Lower leg skin (tissue), 4 donors: ENCODE measurements at regions not wholly inside any gene's neighbourhood (a gene's known extent, or its start where the extent isn't known, plus 50 kb on each side); places are given as distances from the start of the nearest gene placed in this dataset.

Experiments
- DNase-seq, 2 donors: peaks; one replicate each; pipeline ENCODE4 v3.0.0-alpha.2; 2019; ENCODE audit warnings: low spot score in 2 of 2
- H3K4me3 ChIP-seq: fragments of 200-600 bp; sonication (generic); 2 replicates; pipeline ENCODE4 v1.5.1; 2017; ENCODE audit warnings: mild to moderate bottlenecking, low read depth; ENCODE audit not compliant: poor library complexity, severe bottlenecking
- POLR2A ChIP-seq, 2 donors: fragments of 450-650 bp; IDR thresholded peaks; one replicate each; pipeline ENCODE4 v1.6.1; 2016 to 2017; ENCODE audit warnings: antibody characterized with exemption in 2 of 2, mild to moderate bottlenecking in 1 of 2, moderate library complexity in 1 of 2
- WGBS, 2 donors: methylation state at CpG; one replicate each; pipeline ENCODE4 v1.1.5; 2018; 5-methylcytosine and 5-hydroxymethylcytosine counted together
- intact Hi-C: fragments of 100-400 bp; cut with DNase I; formaldehyde crosslinking; loops from one replicate; pipeline ENCODE4 v1.15.0; 2023; ENCODE audit warnings: low total_unique reads
- TF ChIP-seq, protein P1 (sequence below), 3 donors: fragments of 450-650 bp; IDR thresholded peaks; one replicate each; pipeline ENCODE4 v1.5.1; 2016; ENCODE audit warnings: antibody characterized with exemption in 3 of 3, mild to moderate bottlenecking in 3 of 3, moderate library complexity in 2 of 3

- intact Hi-C loops: no loop called here
- DNase-seq: no peak
- H3K4me3 ChIP-seq: no peak overlapping the region
- WGBS, 2 donors: 58 to 68% methylated on average over 3 of the region's 3 CpGs
- TF ChIP-seq, protein P1, sequence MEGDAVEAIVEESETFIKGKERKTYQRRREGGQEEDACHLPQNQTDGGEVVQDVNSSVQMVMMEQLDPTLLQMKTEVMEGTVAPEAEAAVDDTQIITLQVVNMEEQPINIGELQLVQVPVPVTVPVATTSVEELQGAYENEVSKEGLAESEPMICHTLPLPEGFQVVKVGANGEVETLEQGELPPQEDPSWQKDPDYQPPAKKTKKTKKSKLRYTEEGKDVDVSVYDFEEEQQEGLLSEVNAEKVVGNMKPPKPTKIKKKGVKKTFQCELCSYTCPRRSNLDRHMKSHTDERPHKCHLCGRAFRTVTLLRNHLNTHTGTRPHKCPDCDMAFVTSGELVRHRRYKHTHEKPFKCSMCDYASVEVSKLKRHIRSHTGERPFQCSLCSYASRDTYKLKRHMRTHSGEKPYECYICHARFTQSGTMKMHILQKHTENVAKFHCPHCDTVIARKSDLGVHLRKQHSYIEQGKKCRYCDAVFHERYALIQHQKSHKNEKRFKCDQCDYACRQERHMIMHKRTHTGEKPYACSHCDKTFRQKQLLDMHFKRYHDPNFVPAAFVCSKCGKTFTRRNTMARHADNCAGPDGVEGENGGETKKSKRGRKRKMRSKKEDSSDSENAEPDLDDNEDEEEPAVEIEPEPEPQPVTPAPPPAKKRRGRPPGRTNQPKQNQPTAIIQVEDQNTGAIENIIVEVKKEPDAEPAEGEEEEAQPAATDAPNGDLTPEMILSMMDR (IDR thresholded peaks at IDR 0.05): no peak
- no peak for TF ChIP-seq POLR2A (IDR thresholded peaks at IDR 0.05)
Measured at GRCh38 chr13:87287721-87288120, 383.4 kb upstream of the SLITRK5 start.

DNA sequence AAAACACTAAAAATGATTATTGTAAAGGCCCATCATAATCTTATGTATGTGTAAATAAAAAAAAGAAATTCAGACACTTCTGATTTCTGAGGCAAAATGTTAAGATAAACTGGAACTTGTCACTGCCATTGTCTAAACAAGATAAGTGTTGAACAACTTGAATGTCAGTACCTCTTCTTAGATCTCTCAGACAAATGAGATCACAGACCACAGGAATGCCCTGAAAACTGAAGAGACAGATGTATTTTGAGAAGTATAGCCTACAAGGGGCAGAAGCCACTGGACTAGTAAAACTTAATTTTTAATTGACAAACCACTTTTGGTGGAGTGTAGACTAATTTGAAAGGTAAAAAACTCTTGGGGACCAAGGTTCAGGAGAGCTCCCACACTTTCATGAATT, 375.5 kb upstream of the SLITRK5 start:
- H3K4me3 ChIP-seq: no peak overlapping the region
- TF ChIP-seq, protein P1 (IDR thresholded peaks at IDR 0.05): no peak
- TF ChIP-seq POLR2A (IDR thresholded peaks at IDR 0.05): no peak
- intact Hi-C loops: no loop called here
- DNase-seq: no peak

- H3K4me3 ChIP-seq: no peak overlapping the region
- 72 to 78% methylated on average over 3 of the region's 3 CpGs for WGBS, 2 donors
- no peak for DNase-seq
- intact Hi-C loops: no loop called here
- no peak for TF ChIP-seq POLR2A (IDR thresholded peaks at IDR 0.05)
- TF ChIP-seq, protein P1 (IDR thresholded peaks at IDR 0.05): no peak
Measured at GRCh38 chr13:87302034-87302433, 369.1 kb upstream of the SLITRK5 start.

GRCh38 chr13:87302931-87303330, 368.2 kb upstream of the SLITRK5 start:
- whole genome bisulfite sequencing, 2 donors: 74% methylated on average over 1 of the region's 1 CpG
- H3K4me3 ChIP-seq: no peak overlapping the region
- intact Hi-C loops: no loop called here
- no peak for DNase-seq
- TF ChIP-seq, protein P1 (IDR thresholded peaks at IDR 0.05): no peak
- TF ChIP-seq POLR2A (IDR thresholded peaks at IDR 0.05): no peak

DNA sequence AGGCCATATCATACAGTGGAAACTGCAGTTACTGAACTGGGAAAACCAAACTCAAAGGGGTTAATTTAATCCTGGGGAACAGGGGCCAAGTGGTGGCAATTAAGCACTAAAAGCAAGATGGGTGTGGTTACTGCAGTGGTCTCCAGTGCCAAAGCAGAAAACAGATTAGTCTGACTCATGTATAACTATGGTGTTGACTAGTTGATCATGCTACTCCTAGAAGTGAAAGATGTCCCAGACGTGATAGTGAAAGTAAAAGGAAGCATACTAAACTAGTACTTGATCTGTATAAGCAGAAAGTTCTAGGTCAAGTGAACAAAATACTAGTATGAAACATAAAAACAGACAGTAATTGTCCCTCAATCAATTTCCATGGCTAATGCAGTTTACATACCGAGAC, 360.0 kb upstream of the SLITRK5 start:
- 55 to 65% methylated on average over 2 of the region's 2 CpGs for WGBS, 2 donors
- H3K4me3 ChIP-seq: no peak overlapping the region
- intact Hi-C loops: no loop called here
- no peak for DNase-seq
- TF ChIP-seq, protein P1 (IDR thresholded peaks at IDR 0.05): no peak
- TF ChIP-seq POLR2A (IDR thresholded peaks at IDR 0.05): no peak

DNA sequence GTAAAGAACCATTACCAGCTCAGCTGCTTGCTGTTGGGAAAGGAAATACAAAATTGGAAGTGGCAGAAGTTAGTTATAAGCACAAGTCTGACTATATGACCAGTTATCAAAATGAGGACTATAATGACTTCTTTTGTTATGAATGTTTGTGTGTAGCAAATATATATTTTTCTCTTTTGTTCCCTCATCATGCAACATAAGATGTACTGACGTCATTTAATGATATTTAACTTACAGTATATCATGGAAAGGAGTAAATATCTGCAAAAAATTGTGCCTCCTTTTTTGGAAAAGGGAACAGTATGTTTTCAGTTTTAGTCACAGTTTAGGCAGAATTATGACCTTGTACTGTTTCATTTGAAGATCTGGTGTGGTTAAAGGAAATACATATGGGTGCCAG, 356.3 kb upstream of the SLITRK5 start:
- TF ChIP-seq, protein P1 (IDR thresholded peaks at IDR 0.05): no peak
- no peak for TF ChIP-seq POLR2A (IDR thresholded peaks at IDR 0.05)
- H3K4me3 ChIP-seq: no peak overlapping the region
- WGBS, 2 donors: 74 to 80% methylated on average over 1 of the region's 1 CpG
- DNase-seq: no peak
- intact Hi-C loops: no loop called here
